ENCODE measurements at regions not wholly inside any gene's neighbourhood (a gene's known extent, or its start where the extent isn't known, plus 50 kb on each side); places are given as distances from the start of the nearest gene placed in this dataset.

- peaks cover 4% of the 10 kb centered on the region for H3K27me3 Mint-ChIP-seq
- no peaks in the 10 kb centered on the region for H3K36me3 Mint-ChIP-seq
Observed at GRCh38 chr2:181760521-181760920, 80.2 kb upstream of the NEUROD1 start.

DNA sequence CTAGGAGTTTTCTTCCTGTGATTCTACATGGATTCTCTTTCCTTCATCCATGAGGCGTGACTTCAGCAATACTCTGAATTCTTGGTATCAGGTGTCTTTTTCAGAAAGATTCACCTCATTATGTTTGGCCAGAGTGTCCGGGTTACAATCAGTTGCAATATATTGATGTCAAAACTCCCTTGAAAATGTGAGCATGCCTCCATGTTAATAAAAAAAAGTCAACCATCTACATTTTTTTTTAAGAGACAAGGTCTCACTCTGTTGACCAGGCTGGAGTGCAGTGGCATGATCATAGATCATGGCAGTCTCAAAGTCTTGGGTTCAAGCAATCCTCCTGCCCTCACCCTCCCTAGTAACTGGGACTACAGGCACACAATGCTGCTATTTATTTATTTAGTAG, 80.9 kb upstream of the NEUROD1 start:
- Mint-ChIP-seq H3K36me3 (no peaks in the 10 kb centered on the region), H3K27me3 (peaks cover 4% of the 10 kb centered on the region), H3K4me1 (ENCODE audit: low read depth) (no peaks in the 10 kb centered on the region), H3K9me3 (ENCODE audit: low read depth) (no peaks in the 10 kb centered on the region), H3K27ac (no peak overlapping the region), H3K4me3 (no peak overlapping the region)

More at GRCh38 chr2:181760521-181760920, 80.2 kb upstream of the NEUROD1 start:
- H3K4me1 Mint-ChIP-seq (ENCODE audit: low read depth), result no peaks in the 10 kb centered on the region
- no peak overlapping the region for H3K27ac Mint-ChIP-seq
- H3K4me3 Mint-ChIP-seq, result no peak overlapping the region
- no peaks in the 10 kb centered on the region for H3K9me3 Mint-ChIP-seq (ENCODE audit: low read depth)

DNA sequence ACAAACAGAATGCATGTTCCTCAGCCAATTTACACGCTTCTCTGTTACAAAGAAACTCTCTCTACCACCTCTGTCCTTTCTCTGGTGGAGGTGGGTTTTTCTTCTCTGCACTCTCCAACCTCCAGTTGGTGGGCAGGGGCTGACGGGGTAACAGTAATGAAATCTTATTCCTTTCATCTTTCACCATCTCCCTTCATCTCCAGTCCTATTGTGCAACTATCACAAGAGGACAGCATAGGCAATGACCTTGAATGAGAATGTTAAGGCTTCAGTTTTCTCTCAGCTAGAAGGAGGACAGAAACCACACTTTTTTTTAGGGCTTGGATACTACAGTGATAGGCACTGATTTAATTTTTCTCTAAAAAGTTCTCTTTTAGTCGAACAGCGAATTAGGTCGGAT, 81.7 kb upstream of the NEUROD1 start:
- no peaks in the 10 kb centered on the region for H3K4me1 Mint-ChIP-seq (ENCODE audit: low read depth)
- H3K36me3 Mint-ChIP-seq, result no peaks in the 10 kb centered on the region
- no peaks in the 10 kb centered on the region for H3K9me3 Mint-ChIP-seq (ENCODE audit: low read depth)
- no peak overlapping the region for H3K4me3 Mint-ChIP-seq
- H3K27ac Mint-ChIP-seq, result no peak overlapping the region
- peaks cover 4% of the 10 kb centered on the region for H3K27me3 Mint-ChIP-seq

- Mint-ChIP-seq H3K9me3 (ENCODE audit: low read depth) (no peaks in the 10 kb centered on the region), H3K4me1 (ENCODE audit: low read depth) (no peaks in the 10 kb centered on the region), H3K27me3 (peaks cover 4% of the 10 kb centered on the region), H3K36me3 (no peaks in the 10 kb centered on the region), H3K4me3 (no peak overlapping the region), H3K27ac (no peak overlapping the region)
Observed at GRCh38 chr2:181762848-181763247, 82.5 kb upstream of the NEUROD1 start.

- Mint-ChIP-seq H3K9me3 (ENCODE audit: low read depth) (no peaks in the 10 kb centered on the region), H3K27ac (no peak overlapping the region), H3K4me1 (ENCODE audit: low read depth) (no peaks in the 10 kb centered on the region)
Observed at GRCh38 chr2:181763423-181763822, 83.1 kb upstream of the NEUROD1 start.

GRCh38 chr2:181764095-181764963, 84.0 kb upstream of the NEUROD1 start:
- Mint-ChIP-seq H3K36me3 (no peaks in the 10 kb centered on the region), H3K27ac (no peak overlapping the region), H3K9me3 (ENCODE audit: low read depth) (no peaks in the 10 kb centered on the region), H3K4me3 (no peak overlapping the region), H3K4me1 (ENCODE audit: low read depth) (no peaks in the 10 kb centered on the region), H3K27me3 (no peaks in the 10 kb centered on the region)

More at GRCh38 chr2:181763423-181763822, 83.1 kb upstream of the NEUROD1 start:
- Mint-ChIP-seq H3K27me3 (peaks cover 4% of the 10 kb centered on the region), H3K36me3 (no peaks in the 10 kb centered on the region), H3K4me3 (no peak overlapping the region)

DNA sequence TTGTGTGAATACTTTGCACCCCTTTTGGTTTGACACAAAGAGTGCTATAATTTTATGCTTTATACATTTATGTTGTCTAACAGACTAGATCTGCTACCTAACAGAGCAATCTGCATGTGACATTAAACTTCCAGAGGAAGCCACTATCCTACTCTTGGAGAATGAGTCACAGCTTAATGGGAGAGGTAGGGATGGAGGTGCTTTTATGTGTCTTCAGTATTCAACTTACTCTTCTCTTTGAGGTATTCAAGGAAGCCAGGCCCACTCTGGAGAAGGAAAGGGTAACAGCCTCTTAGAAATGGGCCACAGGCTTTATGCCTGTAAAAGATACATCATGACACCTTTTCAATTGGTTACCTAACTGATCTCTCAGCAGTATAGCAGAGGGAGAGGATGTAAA, 85.8 kb upstream of the NEUROD1 start:
- Mint-ChIP-seq H3K4me1 (ENCODE audit: low read depth) (no peaks in the 10 kb centered on the region), H3K9me3 (ENCODE audit: low read depth) (no peaks in the 10 kb centered on the region), H3K4me3 (no peak overlapping the region), H3K27ac (no peak overlapping the region), H3K36me3 (no peaks in the 10 kb centered on the region), H3K27me3 (no peaks in the 10 kb centered on the region)

DNA sequence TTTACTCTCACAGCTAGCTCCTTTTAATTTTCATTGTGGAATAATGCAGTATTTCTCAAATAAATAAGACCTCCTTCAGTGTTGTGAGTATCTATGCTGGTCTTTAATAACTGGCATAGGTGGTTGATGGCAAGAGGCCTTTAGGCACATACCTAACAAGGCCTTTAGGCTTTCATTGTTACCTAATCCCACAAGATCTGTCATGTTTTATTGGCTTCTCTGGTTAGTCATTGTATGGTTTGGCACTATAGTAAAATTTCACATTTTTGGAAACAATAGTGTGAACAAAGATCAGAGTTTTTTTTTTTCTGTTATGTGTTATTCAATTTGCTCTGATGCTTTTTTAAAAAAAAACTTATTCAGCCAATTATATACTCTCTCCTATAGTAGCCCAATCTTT, 89.8 kb upstream of the NEUROD1 start:
- H3K36me3 Mint-ChIP-seq, result no peaks in the 10 kb centered on the region
- no peak overlapping the region for H3K27ac Mint-ChIP-seq
- no peak overlapping the region for H3K4me3 Mint-ChIP-seq
- peaks cover 4% of the 10 kb centered on the region for H3K9me3 Mint-ChIP-seq (ENCODE audit: low read depth)
- H3K27me3 Mint-ChIP-seq, result no peaks in the 10 kb centered on the region
- H3K4me1 Mint-ChIP-seq (ENCODE audit: low read depth), result no peaks in the 10 kb centered on the region

DNA sequence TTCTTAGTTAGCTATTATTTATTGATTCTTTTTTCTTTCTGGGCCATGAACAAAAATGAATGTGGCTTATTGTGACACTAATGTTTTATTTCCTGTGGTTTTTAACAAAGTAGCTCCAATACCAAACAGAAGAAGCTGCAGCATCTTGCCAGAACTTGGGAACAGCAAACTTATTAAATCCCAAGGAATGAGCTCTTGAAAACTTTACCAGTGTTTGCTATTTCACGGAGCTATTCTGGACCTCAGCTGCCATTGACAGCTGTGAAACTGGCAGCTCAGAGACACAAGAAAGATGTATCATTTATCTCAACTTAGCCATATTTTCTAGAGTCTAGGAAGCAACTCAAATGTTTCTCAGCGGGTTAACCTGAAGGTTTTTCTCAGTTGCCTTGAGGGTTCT, 91.0 kb upstream of the NEUROD1 start:
- H3K27me3 Mint-ChIP-seq, result no peaks in the 10 kb centered on the region
- H3K9me3 Mint-ChIP-seq (ENCODE audit: low read depth), result peaks cover 4% of the 10 kb centered on the region
- H3K4me3 Mint-ChIP-seq, result no peak overlapping the region
- no peaks in the 10 kb centered on the region for H3K4me1 Mint-ChIP-seq (ENCODE audit: low read depth)
- H3K36me3 Mint-ChIP-seq, result no peaks in the 10 kb centered on the region
- H3K27ac Mint-ChIP-seq, result no peak overlapping the region

GRCh38 chr2:181772334-181772733, 92.0 kb upstream of the NEUROD1 start:
- H3K9me3 Mint-ChIP-seq (ENCODE audit: low read depth), result peaks cover 4% of the 10 kb centered on the region
- H3K36me3 Mint-ChIP-seq, result no peaks in the 10 kb centered on the region
- H3K27ac Mint-ChIP-seq, result no peak overlapping the region
- H3K4me3 Mint-ChIP-seq, result no peak overlapping the region
- H3K27me3 Mint-ChIP-seq, result no peaks in the 10 kb centered on the region
- H3K4me1 Mint-ChIP-seq (ENCODE audit: low read depth), result no peaks in the 10 kb centered on the region

DNA sequence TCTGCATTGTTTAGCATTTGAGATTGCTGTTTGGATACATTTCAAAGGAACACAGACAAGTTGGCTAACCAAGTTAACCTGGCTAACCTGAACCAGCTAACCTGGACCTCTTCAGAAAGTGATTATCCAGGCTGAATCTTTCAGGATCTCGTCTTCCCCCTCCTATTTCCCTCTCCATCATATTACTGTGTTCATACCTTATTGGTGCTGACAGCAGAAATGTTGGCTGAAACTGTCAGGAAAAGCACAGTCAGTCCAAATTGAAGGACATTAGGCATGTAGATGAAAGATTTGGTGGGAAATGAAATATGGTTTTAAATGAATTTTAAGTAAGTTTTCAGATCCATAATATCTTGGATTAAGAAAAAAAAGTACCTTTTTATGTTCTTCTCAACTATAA, 92.5 kb upstream of the NEUROD1 start:
- Mint-ChIP-seq H3K36me3 (no peaks in the 10 kb centered on the region), H3K9me3 (ENCODE audit: low read depth) (peaks cover 4% of the 10 kb centered on the region), H3K4me1 (ENCODE audit: low read depth) (no peaks in the 10 kb centered on the region), H3K27ac (no peak overlapping the region), H3K4me3 (no peak overlapping the region), H3K27me3 (no peaks in the 10 kb centered on the region)

- H3K27me3 Mint-ChIP-seq, result no peaks in the 10 kb centered on the region
- H3K27ac Mint-ChIP-seq, result no peak overlapping the region
- no peaks in the 10 kb centered on the region for H3K4me1 Mint-ChIP-seq (ENCODE audit: low read depth)
- H3K9me3 Mint-ChIP-seq (ENCODE audit: low read depth), result peaks cover 4% of the 10 kb centered on the region
- H3K4me3 Mint-ChIP-seq, result no peak overlapping the region
- H3K36me3 Mint-ChIP-seq, result no peaks in the 10 kb centered on the region
Observed at GRCh38 chr2:181774685-181775084, 94.4 kb upstream of the NEUROD1 start.

DNA sequence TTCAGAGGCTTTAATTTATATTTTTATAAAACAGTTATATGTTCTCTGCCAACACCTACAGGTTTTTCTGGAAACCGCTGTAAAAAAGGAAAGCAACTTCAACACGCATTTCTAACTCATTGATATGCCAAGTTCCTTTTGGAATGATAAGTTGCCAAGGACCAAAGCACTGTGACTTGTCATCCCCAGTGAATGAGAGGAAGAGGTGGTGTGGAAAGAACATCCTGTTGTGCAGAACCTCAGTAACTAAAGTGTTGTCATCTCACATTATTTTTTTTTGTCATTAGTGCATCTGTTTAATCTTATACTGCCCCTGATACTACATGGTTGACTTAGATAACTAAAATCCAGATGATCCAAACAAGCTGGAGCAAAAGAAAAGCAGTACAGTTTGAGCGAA, 96.0 kb upstream of the NEUROD1 start:
- Mint-ChIP-seq H3K27me3 (no peaks in the 10 kb centered on the region), H3K4me1 (ENCODE audit: low read depth) (no peaks in the 10 kb centered on the region), H3K27ac (no peak overlapping the region), H3K4me3 (no peak overlapping the region), H3K36me3 (no peaks in the 10 kb centered on the region), H3K9me3 (ENCODE audit: low read depth) (peaks cover 4% of the 10 kb centered on the region)

DNA sequence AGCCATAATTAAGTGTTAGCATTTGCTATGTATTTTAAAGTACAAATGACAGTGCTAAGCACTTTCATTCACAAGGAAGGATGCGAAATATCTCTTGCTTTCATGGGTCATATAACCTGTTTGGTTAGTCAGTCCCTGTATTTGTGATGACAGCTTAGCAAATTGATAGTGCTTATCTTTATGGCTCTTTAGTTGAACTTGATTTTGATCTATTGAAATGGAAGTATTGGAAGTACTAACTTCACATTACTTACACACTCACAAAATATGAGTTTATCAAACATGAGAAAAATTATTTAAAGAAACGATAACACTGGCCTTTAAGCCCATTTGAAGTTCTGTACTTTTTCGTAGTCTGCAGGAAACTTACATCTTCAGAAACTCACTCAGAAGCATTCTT, 97.4 kb upstream of the NEUROD1 start:
- no peak overlapping the region for H3K4me3 Mint-ChIP-seq
- H3K36me3 Mint-ChIP-seq, result no peaks in the 10 kb centered on the region
- H3K9me3 Mint-ChIP-seq (ENCODE audit: low read depth), result peaks cover 4% of the 10 kb centered on the region
- H3K27ac Mint-ChIP-seq, result no peak overlapping the region
- no peaks in the 10 kb centered on the region for H3K4me1 Mint-ChIP-seq (ENCODE audit: low read depth)
- H3K27me3 Mint-ChIP-seq, result no peaks in the 10 kb centered on the region

DNA sequence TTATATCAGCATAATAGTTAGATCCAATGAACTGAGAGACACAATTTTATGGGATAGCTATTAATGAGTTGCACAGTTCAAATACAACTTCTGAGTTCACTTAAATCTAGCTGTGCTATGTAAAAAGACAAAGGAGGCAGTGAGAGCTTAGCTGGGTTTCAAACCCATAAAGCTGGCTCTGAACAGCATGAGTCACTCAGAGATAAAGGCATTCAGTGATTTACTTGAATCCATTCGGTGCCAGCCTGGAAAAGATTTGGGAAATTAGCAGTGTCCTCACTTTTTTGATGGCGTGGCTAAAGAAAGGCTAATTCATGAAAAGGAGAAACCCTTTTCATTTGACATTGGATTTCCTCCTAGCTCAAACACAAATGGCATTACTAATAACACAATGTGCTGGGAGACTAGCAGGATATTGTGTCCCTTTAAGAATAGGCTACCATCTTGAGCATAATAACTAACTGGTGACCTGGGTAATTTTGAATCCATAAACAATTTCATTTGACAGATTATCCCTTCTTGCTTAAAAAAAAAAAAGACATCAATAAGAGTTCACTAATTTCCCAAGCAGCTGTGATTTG, 98.4 kb upstream of the NEUROD1 start:
- Mint-ChIP-seq H3K4me1 (ENCODE audit: low read depth) (no peaks in the 10 kb centered on the region), H3K4me3 (no peak overlapping the region), H3K27me3 (no peaks in the 10 kb centered on the region), H3K9me3 (ENCODE audit: low read depth) (no peaks in the 10 kb centered on the region), H3K36me3 (no peaks in the 10 kb centered on the region), H3K27ac (no peak overlapping the region)
